DMS153 treated with DMSO at 0.1 percent for 48 hours (cell line): ENCODE measurements at regions not wholly inside any gene's neighbourhood (a gene's known extent, or its start where the extent isn't known, plus 50 kb on each side); places are given as distances from the start of the nearest gene placed in this dataset.
A peak's percentile ranks its signal among the peaks of the same experiment; 100 is the strongest.
"Not testable (repeated sequence)": the region's sequence is repeated elsewhere in the genome, so short reads cannot be mapped to it uniquely, and the experiment has no call there.

Experiments used
- DNase-seq: peaks from one replicate; lab custom pipeline; 2025; ENCODE audit not compliant: unreplicated experiment; lab: John Stamatoyannopoulos, UW

DNA sequence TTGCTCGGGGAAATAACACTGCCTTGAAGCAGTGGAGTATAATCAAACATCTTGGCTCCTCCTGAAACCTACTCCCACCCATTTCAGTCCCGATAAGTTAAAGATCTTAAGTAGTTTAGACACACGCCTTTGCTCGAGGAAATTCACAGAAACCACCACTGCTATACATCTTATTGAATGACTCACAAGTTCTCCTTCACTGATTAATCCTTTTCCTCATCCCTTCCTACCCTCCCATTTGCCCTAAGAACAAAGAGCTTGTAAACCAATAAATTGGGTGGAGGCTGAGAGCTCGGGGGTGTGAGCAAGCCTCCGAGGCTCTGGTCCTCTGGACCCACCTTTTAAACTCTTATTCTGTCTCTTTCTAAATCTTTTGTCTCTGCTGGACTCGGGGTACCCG is 86.5 kb downstream of the XCL2 start:
- not testable (repeated sequence) for DNase-seq

DNA sequence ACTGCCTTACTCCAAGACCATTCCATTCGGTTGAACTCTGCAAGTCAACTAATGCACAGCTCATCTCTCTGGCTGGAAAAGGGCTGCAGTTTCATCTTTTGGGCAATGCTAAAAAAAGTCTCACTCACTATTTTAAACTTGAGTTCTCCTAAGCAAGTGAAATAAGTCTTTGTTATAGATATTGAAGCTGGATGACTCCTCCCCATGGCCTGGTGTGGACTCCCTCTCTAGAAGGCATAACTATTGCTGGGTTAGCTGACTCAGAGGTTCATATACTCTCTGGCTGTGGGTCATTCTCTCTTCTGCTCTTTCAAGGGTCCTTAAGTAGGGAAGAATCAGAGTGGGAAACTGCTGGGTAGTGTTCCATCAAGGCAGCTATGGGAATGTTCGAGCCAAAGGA is 88.0 kb downstream of the XCL2 start:
- DNase-seq, result no peak

DNA sequence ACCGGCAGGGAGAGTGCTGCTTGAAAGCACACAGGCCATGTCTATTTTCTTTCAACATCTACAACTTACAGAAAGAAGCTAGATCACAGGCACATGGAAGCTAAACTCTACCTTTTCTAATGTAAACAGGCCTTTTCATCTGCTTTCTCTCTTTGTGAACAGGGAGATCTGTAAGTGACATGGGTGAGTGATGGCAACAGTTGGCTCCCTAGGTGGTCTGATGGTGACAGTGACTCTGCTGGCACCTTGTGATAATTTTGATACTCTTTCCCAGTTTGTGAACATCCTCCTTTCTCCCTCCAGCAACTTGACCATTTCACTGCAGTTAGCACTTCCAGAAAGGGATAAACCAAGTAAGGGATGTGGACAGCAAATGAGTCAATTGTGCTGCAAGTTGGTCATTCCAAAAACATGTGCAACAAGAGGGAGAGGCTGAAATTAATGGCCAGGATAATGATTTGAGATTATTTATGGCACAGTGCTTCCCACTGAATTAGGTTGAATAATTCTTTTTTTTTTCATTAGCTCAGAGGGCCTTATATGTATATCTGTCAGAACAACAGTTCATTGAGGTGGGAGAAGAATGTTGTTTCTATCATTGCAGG is 89.5 kb downstream of the XCL2 start:
- DNase-seq, result no peak

DNA sequence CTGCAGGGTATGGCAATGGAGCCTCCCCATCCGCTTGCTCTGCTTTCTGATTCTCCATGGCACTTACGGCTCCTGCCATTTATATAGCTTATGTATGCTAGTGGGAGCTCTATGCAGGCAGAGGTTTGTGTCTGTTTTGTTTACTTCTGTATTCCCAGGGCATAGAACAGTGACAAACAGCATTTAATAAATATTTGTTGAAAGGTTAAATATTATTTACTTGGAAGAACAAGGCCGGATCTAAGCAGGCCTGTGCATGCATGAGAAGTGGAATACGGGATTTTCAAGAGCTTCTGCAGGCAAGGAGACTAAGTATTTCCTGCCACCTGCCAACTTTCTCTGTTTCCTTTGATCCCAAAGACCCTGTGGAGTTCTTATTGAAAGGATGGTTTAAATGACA is 90.7 kb downstream of the XCL2 start:
- no peak for DNase-seq

DNA sequence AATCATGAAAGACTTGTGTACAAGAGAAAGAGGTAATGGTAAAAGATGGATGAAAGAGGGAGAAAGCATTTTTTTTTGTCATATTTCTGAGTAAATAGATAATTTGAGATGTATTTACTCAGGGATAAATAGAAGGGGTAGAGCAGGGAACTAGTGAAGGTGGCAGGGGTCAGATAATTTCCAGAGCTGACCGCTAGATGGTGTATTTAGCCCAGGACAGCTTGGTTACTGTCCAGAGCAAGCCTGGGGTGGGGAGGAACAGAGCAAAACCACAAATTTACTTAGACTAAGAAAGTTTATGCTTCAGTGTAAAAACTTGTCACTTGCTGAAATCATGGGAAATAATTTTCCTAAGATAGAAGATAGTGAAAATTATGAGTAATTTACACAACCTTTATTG is 91.5 kb downstream of the XCL2 start:
- DNase-seq, result no peak

DNA sequence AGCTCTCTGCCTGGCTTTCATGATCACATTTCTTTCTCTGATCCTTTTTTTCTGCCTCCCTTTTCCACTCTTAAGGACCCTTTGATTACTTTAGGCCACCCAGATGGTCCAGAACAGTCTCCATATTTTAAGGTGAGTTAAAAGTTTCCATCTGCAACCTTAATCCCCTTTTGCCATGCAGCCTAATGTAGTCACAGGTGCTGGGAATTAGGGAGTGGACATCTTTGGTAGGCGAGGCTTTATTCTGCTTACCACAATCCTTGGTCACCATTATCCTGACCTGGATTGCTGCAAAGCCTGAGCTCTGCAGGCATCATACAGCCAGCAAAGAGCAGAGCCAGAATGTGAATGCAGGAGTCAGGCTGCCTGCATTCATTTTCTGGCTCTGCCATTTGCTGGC is 95.9 kb downstream of the XCL2 start:
- DNase-seq, result no peak

DNA sequence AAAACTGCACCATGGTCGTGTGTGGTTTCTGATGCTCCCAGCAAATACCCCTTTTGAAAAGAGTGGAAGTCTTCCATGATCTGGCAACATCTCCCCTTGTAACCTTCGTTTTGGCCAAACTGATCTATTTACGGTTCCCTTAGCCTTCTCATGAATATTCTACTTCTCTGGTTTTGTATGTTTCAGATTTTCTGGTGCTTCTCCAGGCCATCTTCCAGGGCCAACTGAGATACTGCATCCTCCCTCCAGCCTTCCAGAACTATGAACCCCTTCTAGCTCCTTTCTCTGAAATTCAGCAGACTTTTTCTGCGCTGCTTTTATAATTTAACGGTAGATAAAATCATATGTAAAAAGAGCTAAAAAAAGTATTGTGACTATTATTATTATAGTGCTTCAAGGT is 97.7 kb downstream of the XCL2 start:
- DNase-seq, result no peak

DNA sequence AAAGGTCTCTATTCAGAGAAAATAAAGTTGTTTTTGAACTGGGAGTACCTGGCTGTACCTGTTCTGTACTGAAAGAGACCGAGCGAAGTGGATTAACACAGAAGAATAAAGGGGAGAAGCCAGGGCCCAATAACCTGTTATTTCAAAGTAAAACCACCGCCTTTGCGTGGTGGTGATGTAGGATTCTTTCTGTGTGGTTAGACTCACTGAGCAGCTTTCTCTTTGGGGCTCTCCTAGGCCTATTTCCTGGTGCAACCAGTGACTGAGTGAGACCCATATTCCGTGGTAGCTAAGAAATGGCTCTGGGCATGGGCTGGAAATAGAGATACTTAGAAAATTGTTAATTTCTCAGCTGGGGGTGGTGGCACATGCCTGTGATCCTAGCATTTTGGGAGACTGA is 99.9 kb downstream of the XCL2 start:
- DNase-seq, result no peak

DNA sequence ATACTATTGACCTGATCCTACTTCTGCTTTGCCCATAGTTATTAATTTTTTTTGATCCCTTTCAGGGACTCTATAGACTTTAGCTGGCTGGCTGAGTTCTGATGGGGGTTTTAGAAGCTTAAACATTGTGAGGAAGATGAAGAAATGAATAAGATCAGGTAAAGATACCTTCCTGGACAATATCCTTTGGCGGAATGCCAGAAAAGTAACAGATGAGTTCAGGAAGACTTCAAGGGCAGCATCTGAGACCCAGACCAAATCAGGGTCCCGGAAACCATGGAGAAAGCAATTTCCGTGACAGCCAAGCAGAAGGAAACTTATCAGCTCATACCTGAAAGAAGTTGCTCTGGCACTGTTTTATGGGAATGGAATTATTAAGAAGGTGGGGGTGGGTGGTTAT is 100.4 kb downstream of the XCL2 start:
- DNase-seq, result no peak

DNA sequence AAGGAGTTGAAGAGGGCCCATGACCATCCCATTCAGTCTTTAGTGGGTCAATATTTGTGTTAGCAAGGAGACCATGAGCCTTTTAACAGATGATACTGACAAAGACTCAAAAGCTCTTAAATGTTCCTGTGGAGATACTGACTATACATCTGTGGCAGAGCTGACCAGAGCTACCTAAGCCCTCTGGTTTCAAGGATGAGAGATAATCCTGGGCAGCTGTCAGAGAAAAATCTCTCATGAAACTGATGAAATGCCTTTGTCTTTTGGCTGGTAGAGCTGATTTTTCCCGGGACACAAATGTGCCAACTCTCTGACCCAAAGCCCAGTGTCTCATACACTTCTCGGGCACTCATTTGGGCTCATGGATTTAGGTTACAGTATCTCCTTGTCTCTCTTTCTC is 100.9 kb downstream of the XCL2 start:
- DNase-seq, result no peak

DNA sequence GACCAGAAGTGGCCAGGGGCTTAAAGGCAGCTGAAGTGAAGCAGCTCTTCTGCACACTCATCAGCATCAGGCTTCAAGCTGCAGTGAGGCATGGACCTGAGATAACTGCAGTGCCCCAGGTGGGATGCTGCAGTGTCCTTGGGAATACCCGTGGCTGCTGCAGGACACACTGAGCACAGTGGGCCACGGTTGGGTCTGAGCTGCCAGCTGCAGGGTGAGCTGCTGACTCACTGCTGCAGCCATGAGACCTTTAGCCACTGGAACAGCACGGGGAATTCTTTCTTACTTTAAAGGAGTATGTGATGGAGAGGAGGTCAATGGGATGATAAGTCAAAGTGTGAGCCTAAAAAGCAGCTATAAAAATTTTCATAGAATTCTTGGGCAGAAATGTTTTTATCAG is 102.1 kb downstream of the XCL2 start:
- DNase-seq, result no peak

DNA sequence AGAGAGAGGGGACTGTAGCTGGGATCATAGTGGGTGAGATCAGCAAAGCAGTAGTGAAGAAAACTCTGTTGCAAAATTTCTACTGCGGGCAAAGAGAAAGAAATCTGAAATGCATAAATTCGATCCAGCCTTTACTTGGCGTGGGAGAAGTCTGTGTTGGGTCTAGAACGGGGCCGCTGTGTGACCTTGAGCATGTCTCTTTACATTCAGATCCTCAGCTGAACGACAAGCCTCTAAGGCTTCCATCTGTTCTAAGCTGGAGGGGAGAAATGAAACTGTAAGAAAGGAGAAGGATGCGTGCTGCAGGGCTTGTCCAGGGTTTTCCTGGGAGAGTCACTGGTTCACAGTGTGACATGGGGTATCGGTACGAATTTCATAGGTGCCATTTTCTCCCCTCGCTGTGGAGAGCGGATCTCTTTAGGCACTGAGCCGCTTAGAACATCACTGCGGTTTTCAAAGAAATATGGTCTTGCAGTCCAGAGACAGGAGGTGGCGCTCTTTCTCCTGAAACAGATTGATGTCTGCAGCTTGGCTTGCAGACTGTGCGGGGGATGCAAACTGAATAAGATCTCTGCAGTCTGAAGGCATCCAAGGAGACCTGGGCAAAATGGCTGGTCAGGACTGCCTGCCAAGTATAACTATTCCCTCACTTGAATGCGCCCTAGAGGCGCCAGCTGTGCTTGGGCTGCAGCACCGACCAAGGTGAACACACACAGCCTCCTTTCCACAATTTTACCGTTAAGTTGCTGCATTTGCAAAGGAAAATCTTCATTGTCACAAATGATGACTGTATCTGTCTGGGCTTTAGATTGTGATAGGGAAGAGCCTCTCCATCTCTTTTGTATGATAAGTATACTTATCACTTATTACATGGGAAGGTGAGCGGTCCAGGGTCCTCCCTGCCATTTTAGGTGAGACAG is 104.1 kb downstream of the XCL2 start:
- peak; percentile 62 for DNase-seq

DNA sequence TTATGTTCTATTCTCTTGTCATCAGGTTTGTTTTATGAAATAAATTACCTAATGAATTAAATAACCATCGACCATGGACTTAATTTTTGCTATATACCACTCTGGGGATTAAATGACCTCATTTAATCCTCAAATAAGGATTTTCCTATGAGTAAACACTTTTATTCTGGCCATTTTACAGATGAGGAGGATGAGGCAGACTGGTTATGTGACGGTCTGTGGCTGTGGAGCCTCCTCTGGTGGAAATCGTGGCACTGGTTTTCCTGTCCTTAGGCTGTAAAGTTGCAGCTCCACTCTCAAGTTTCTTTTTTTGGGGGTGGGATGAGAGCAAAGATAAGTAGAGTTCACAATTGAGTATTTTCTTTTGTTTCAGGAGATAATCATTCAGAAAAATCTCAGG is 105.2 kb downstream of the XCL2 start:
- DNase-seq, result no peak

DNA sequence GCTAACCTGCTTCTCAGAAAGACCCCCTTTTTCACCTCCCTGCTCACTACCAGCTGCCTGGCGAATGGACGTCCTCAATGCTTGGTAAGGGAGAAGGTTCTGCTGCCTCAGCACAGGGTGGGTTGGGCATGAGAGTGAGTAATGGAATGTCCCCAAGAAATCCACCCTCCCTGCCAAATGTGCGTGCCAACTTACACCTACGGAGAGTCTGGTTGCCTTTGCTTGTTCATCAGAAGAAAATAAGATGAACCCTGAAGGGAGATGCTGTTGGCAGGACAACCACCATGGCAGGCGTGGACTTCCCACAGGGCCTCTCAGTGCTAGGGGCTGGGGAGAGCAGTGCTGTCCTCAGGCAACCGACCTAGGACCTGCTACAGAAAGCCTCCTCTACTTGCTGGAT is 106.0 kb downstream of the XCL2 start:
- no peak for DNase-seq

DNA sequence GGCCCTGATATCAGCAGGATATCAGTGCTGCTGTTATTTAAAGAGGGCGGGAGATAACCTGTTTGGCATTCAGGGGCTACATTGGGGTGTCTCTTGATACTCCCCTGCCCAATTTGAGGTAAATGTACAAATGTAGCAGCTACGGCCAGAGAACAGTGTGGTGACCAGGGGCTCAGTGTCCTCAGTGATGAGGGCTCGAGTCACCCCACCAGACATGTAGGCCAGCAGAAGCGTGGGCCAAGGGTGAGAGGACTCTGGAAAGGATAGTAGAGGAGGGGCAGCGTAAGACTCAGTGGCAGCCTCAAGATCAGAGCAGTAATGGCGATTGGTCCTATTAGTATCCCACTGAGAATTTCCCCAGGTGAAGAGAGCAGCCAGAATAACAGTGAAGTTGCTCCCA is 108.4 kb downstream of the XCL2 start:
- no peak for DNase-seq

DNA sequence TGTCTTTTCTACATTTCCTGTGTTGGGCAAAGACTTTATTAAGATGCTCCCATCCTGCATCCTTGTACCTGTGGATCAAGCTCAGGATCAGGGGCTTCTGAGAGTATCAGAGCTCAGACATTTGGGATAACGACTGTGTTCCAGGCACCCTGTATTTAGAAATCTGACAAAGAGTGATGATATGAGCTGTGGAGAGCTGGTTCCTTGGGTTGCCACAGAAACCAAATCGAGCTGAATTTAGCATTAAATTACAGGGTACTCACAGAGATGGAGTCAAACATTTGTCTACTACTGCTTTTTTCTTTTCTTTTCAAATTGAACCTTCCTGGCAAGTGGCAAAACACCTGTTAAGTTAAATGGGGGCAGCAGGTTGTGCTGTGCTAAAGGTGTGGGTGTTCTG is 110.6 kb downstream of the XCL2 start:
- DNase-seq, result no peak

DNA sequence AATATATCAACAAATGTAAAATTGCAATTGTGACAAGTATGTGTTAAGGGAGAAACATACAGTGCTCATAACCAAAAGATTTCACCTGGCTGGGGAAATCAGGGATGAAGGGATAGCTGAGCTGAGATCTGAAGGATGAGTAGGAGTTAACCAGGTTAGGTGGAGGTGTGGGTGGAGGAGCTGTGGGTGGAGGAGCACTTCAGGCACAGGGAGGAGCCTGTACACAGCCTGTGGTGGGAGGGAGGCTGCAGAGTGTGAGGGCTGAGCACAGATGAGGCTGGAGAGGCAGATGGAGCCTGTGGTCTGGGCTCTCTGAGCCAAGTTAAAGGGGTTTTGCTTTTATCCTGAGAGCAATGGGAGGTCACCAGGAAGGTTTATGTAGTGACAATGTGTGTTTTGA is 111.9 kb downstream of the XCL2 start:
- DNase-seq, result no peak

DNA sequence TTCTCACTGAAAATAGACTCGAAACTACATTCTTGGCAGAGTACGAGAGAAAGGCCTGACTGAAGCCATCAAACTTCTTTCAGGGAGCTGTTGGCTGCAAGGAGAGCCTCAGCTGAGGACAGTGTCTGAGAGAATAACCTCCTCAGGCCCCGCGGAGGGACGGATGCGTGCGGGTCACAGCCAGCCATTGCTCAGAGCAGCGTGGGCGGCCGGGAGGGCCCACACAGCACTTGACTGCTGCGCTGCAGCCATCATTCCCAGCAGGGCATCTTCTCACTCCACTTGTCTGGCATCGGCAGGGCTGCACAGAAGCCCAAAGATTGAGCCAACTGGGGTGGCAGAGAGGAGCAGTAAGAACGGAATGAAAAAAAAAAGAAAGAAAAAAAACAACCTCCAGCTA is 113.5 kb downstream of the XCL2 start:
- no peak for DNase-seq

DNA sequence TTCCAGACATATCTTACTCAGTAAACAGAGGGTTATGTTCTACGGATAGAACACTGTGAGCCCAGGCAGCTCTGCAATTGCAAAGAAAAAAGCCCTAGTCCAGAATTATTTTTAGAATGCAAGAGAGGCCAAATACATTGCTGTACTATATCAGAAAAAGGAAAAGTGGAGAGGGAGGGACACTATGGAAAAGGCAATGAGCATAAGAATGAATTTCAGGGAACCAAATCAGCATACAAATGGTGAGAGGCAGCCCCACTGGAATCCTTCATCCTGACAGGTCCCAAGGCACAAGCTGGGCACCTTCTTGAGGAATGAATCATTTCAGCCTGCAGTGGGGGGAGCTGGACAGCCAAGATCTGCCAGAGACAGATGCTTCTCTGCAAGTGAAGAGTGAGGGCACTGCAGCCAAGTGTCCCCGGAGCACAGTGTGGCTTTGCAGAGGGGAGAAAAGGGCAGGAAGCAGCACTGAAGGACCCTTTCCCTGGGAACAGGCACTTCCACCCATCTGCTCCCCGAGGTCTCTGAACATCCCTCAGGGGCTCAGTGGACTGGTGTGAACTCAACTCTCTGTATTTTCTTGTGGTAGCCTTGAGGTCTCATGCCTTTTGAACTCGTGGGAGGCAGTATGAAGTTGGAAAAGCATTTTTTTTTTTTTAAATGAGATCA is 115.6 kb downstream of the XCL2 start:
- no peak for DNase-seq

DNA sequence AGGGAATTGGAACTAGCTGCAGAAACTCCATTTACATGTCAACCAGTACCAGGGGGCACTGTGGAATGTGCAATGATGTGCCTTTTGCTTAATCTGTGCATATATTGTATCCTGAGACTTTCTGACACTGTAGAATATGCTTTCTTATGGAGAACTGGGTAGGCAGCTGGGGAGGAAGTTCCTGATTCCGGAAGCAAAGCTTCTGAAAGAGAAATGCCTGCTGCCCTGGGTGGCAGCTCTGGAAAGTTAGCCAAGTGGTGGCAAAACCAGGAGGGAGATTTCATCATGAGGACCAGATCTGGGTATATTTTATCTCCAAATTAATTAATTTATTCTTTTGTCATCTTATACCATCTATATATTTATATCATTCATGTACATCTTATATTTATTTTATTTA is 116.7 kb downstream of the XCL2 start:
- no peak for DNase-seq

DNA sequence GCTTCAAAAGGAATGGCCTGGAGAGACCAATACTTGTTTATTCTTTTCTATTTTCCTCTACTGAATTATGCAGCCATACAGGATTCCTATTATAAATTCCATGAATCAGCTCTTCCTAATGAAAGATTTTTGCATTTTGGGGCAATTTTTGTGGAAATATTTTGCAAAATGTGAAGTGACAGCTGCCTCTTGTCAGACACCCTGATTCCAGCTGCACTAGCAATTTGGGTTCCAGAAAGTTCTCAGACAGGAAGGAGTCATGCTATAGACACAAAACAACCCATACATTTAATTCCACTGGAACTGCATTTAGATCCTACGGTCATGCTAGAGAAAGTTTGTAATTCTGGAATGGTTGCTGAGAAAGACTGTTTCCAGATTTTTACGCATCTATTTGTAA is 119.5 kb downstream of the XCL2 start:
- no peak for DNase-seq

DNA sequence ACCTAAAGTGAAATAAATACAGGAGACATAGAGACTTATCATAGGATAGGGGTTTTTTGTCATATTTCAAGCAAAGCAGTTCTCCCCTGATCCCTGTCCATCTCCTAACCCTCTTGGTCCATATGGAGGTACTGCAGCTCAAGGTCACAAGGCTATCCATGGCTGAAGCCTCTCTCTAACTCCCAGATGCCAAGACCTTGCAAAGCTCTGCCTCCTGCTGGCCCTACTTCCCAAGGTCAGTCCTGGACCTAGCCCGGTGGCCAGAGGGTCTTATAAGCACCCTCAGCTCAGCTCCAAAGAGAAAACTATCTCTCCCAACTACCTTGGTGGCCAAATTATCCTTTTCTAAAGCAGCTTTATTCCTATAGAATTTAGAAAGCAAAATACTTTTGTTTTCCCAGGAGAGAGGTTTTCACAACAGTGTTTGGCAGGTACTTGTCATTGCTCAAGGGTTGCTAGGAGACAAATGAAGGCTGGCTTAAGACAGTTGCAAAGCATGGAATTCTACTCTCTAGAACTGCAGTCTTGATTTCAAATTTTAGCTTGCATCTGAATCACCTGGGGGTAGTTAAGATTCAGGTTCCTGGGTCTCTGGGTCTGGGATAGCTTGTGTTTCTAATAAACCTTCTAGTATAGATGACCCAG is 121.5 kb downstream of the XCL2 start:
- no peak for DNase-seq
